Adrenal gland (tissue), 9 donors: ENCODE measurements at regions not wholly inside any gene's neighbourhood (a gene's known extent, or its start where the extent isn't known, plus 50 kb on each side); places are given as distances from the start of the nearest gene placed in this dataset.

Experiments
- DNase-seq, 7 donors: peaks; one replicate each; pipeline ENCODE4 v3.0.0-alpha.2; 2019 to 2020
- H3K27ac ChIP-seq, 5 donors: fragments of 200-600 bp; sonication (generic) in 4 of 5; 1 replicate in 3 of 5; 2 replicates in 2 of 5; pipeline versions ENCODE4 v1.5.1 to v1.8.0; 2016 to 2020; ENCODE audit warnings: mild to moderate bottlenecking in 1 of 5
- H3K27me3 ChIP-seq: fragments of 200-600 bp; 2 replicates; pipeline ENCODE4 v1.8.0; 2021
- H3K36me3 ChIP-seq, 2 donors: fragments of 200-600 bp; replicated peaks in 1 of 2; 1 replicate in 1 of 2; 2 replicates in 1 of 2; pipeline versions ENCODE4 v1.5.1 to v1.8.0; 2018 to 2022
- H3K4me1 ChIP-seq, 2 donors: fragments of 200-600 bp; replicated peaks in 1 of 2; 1 replicate in 1 of 2; 2 replicates in 1 of 2; pipeline versions ENCODE4 v1.5.1 to v1.8.0; 2018 to 2021
- H3K4me3 ChIP-seq, 4 donors: fragments of 200-600 bp; sonication (generic) in 3 of 4; one replicate each; pipeline ENCODE4 v1.5.1; 2016 to 2018
- H3K9me3 ChIP-seq, 3 donors: fragments of 200-600 bp; sonication (generic) in 1 of 3; replicated peaks in 1 of 3; 1 replicate in 2 of 3; 2 replicates in 1 of 3; pipeline versions ENCODE4 v1.5.1 to v1.8.0; 2016 to 2021
- CTCF ChIP-seq, 6 experiments: fragments of 450-650 bp in 4 of 6; fragments of 200-600 bp in 2 of 6; sonication (generic) in 1 of 6; IDR thresholded peaks; 1 replicate in 5 of 6; 2 replicates in 1 of 6; pipeline versions ENCODE4 v1.5.1 to v1.8.0; 2016 to 2021; ENCODE audit warnings: antibody characterized with exemption in 6 of 6, mild to moderate bottlenecking in 2 of 6, moderate library complexity in 1 of 6
- POLR2A ChIP-seq, 2 donors: fragments of 450-650 bp; IDR thresholded peaks; one replicate each; pipeline ENCODE4 v1.6.1; 2017; ENCODE audit warnings: antibody characterized with exemption in 2 of 2, mild to moderate bottlenecking in 2 of 2, moderate library complexity in 1 of 2
- WGBS, 4 donors: extraction: QIAGEN DNeasy Blood & Tissue Kit in 2 of 4; methylation state at CpG; one replicate each; pipeline versions ENCODE4 v1.1.5 to v1.1.7; 2013 to 2017; 5-methylcytosine and 5-hydroxymethylcytosine counted together
- intact Hi-C, 2 donors: fragments of 100-400 bp; cut with DNase I; formaldehyde crosslinking; loops; one replicate each; pipeline versions ENCODE4 v1.14.1 to v1.15.0; 2022 to 2023
- donor health status: healthy with polysubstance abuse.
- donor health status: Bipolar disorder and iron deficiency.
- donor health status: DM: yes; HTN: yes; CAD: no.
- donor health status: DM: no; HTN: no; CAD: no.
- donor health status: DM: no; HTN: no; CAD: no.

DNA sequence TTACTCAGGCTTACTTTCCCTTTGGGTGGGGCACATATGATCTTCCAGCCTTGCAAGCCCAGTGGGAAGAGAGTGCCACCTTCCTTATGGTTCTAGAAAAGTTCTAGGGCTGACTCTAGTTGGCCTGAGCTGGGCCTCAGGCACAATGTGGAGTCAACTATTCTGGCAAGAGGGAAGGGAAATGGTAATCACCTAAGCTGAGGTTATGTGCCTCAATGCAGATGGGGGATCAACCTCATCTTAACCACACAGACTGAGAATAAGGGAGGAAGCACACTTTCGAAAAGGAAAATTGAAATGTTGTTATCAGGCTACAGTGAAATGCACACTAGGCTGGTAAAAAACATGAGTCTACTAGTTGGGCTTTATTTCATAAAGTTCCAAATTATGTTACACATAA, 77.5 kb upstream of the RMST start:
- 79 to 88% (median 84%) methylated on average over 1 of the region's 1 CpG for WGBS, 4 donors
- Histone ChIP-seq H3K27me3 (no peaks in the 10 kb centered on the region), H3K4me3 (no peak overlapping the region), H3K4me1 (no peaks in the 10 kb centered on the region), H3K9me3 (no peaks in the 10 kb centered on the region), H3K27ac (no peak overlapping the region), H3K36me3 (no peaks in the 10 kb centered on the region)
- DNase-seq = no peak
- intact Hi-C loops = no loop called here
- TF ChIP-seq CTCF (IDR thresholded peaks at IDR 0.05) (no peak), POLR2A (IDR thresholded peaks at IDR 0.05) (no peak)

DNA sequence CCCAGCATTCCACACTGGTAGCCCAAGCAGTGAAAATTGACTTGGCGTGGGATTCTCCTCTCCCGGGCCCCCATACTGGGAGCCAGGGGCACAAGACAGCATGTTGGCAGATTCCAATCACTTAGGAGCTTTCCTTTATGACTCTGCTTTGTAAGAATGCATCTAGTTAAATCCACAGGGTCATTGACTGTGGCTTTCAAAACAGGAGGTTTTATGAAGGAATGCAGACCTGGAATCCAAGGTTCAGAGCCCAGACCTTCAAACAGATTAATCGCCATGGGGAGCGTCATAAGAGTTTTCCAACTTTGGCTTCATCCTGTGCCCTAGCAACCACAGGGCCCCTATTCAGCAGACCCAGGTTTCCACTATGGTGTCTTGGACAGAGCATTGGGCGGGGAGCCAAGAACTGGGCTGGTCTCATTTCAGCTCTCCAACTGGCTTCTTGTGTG, 76.4 kb upstream of the RMST start:
- 64 to 81% (median 74%) methylated on average over 4 to 5 of the region's 5 CpGs for WGBS, 4 donors
- intact Hi-C loops = no loop called here
- TF ChIP-seq CTCF (IDR thresholded peaks at IDR 0.05) = no peak
- TF ChIP-seq POLR2A (IDR thresholded peaks at IDR 0.05) = no peak

DNA sequence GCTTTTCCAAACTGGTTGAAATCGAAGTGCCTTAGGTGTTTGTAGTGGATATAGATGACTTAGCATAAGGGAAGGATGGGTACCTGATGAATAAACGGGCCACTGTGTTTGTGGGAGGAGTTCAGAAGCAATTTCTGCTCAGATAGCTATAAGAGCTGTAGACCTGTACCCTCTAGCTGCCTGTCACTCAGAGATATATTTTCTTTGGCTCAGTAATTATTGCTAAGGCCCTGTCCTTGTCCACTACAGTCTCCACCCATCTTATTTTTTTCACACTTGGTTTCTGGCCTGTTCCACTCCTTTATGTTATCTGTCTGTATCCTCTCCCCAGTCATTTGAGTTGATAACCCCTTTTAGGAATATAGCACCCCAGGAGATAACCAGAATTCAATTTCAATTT, 74.8 kb upstream of the RMST start:
- H3K4me3 ChIP-seq = no peak overlapping the region
- no peaks in the 10 kb centered on the region for H3K9me3 ChIP-seq
- H3K36me3 ChIP-seq = no peaks in the 10 kb centered on the region
- no peaks in the 10 kb centered on the region for H3K4me1 ChIP-seq
- intact Hi-C loops = no loop called here
- DNase-seq = no peak
- no peak overlapping the region for H3K27ac ChIP-seq
- no peaks in the 10 kb centered on the region for H3K27me3 ChIP-seq
- TF ChIP-seq POLR2A (IDR thresholded peaks at IDR 0.05) = no peak
- no peak for TF ChIP-seq CTCF (IDR thresholded peaks at IDR 0.05)
- WGBS, 4 donors = 33 to 72% (median 63%) methylated on average over 2 of the region's 2 CpGs

More for the DNA sequence above, 76.4 kb upstream of the RMST start:
- no peaks in the 10 kb centered on the region for H3K27me3 ChIP-seq
- H3K9me3 ChIP-seq = no peaks in the 10 kb centered on the region
- DNase-seq = peak in 1 of 7 donors; percentile 7
- H3K27ac ChIP-seq = no peak overlapping the region
- H3K36me3 ChIP-seq = no peaks in the 10 kb centered on the region
- no peak overlapping the region for H3K4me3 ChIP-seq
- no peaks in the 10 kb centered on the region for H3K4me1 ChIP-seq

DNA sequence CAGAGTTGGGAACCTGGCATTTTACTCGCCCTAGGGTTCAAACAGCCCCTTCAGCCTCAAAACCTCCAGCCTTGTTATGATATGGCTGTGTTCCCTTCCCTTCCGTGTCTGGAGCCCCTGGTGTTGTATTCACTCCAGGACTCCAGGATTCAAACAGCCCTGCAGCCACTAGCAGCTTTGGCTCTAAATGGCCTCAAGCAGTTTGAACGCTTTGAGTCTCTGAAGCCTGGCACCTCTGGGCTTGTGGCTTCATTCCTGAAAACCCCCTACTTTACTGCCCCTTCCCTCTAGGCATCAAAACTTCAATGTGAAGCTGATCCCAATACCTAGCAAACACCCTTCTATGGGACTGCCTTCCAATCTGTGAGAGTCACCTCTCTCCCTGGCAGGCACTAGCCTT, 67.9 kb upstream of the RMST start:
- intact Hi-C loops = no loop called here

More for the DNA sequence above, 67.9 kb upstream of the RMST start:
- WGBS, 4 donors = 63 to 75% (median 67%) methylated on average over 3 of the region's 3 CpGs
- Histone ChIP-seq H3K27ac (no peak overlapping the region), H3K4me3 (no peak overlapping the region), H3K9me3 (no peaks in the 10 kb centered on the region), H3K4me1 (no peaks in the 10 kb centered on the region), H3K27me3 (no peaks in the 10 kb centered on the region), H3K36me3 (no peaks in the 10 kb centered on the region)
- TF ChIP-seq POLR2A (IDR thresholded peaks at IDR 0.05) (no peak), CTCF (IDR thresholded peaks at IDR 0.05) (no peak)
- DNase-seq = no peak
